GM12878 (cell line): ENCODE measurements at regions not wholly inside any gene's neighbourhood (a gene's known extent, or its start where the extent isn't known, plus 50 kb on each side); places are given as distances from the start of the nearest gene placed in this dataset.

Experiments used
- ATAC-seq: fragments of 200-7000 bp; cut with Tn5 transposase; 3 replicates; pipeline ENCODE4 v1.9.1; 2020; ENCODE audit warnings: mild to moderate bottlenecking, moderate library complexity
- BruUV-seq: library from RNA; stranded (reverse); fragments of 400-500 nt; replicated peaks from 2 replicates; lab custom pipeline; 2021; lab: Mats Ljungman, UMichigan
- CTCF ChIA-PET: fragments of 300-600 bp; sonication (Branson Sonifier 250); formaldehyde crosslinking; extraction: SDS; loops from one replicate; lab custom pipeline; 2021; ENCODE audit warnings: inconsistent platforms; lab: Yijun Ruan, JAX
- POLR2A ChIA-PET: fragments of 350-600 bp; formaldehyde crosslinking; extraction: SDS; loops from one replicate; lab custom pipeline; 2021; ENCODE audit warnings: inconsistent platforms; lab: Charles Lee
- RAD21 ChIA-PET: fragments of 300-600 bp; sonication (Branson Sonifier 250); formaldehyde crosslinking; loops from one replicate; lab custom pipeline; 2023; ENCODE audit warnings: antibody characterized with exemption; ENCODE audit not compliant: unreplicated experiment; lab: Charles Lee
- SMC1A ChIA-PET: fragments of 300-600 bp; sonication (Branson Sonifier 250); formaldehyde crosslinking; loops from one replicate; lab custom pipeline; 2023; ENCODE audit not compliant: unreplicated experiment, uncharacterized antibody; lab: Charles Lee
- DNase-seq: peaks from one replicate; pipeline ENCODE4 v3.0.0-alpha.2; 2011; ENCODE audit warnings: low read depth, low spot score
- FAIRE-seq: peaks from 3 replicates; lab custom pipeline; 2011; peaks lifted over from hg19 to GRCh38; lab: Jason Lieb, UNC
- H2AFZ ChIP-seq: 2 replicates; pipeline ENCODE4 v1.6.0; 2011; ENCODE audit warnings: low read depth, low read length, control low read depth; ENCODE audit not compliant: control insufficient read depth
- H3K27ac ChIP-seq: 2 replicates; pipeline ENCODE4 v1.5.1; 2011; ENCODE audit warnings: control low read depth; ENCODE audit not compliant: control insufficient read depth, insufficient read depth
- H3K27me3 ChIP-seq, 2 experiments: replicated peaks in 1 of 2; 2 replicates each; pipeline versions ENCODE4 v1.6.0 to v1.6.1; 2011; ENCODE audit warnings: low read length in 1 of 2; ENCODE audit not compliant: control insufficient read depth in 2 of 2, insufficient read depth in 2 of 2
- H3K36me3 ChIP-seq, 2 experiments: 2 replicates each; pipeline ENCODE4 v1.5.1; 2011; ENCODE audit warnings: low read length in 1 of 2; ENCODE audit not compliant: control insufficient read depth in 2 of 2, insufficient read depth in 2 of 2
- H3K4me1 ChIP-seq: 2 replicates; pipeline ENCODE4 v1.6.1; 2011; ENCODE audit warnings: mild to moderate bottlenecking, low read length, moderate library complexity, mixed read lengths; ENCODE audit not compliant: control insufficient read depth, insufficient read depth
- H3K4me2 ChIP-seq: 2 replicates; pipeline ENCODE4 v1.6.0; 2011; ENCODE audit warnings: control low read depth; ENCODE audit not compliant: control insufficient read depth, insufficient read depth
- H3K4me3 ChIP-seq: fragments of 200-600 bp; sonication (generic); 2 replicates; pipeline ENCODE4 v1.5.1; 2016
- H3K79me2 ChIP-seq: 2 replicates; pipeline ENCODE4 v1.6.0; 2011; ENCODE audit warnings: low read length; ENCODE audit not compliant: control insufficient read depth, insufficient read depth
- H3K9ac ChIP-seq: 2 replicates; pipeline ENCODE4 v1.8.0; 2011; ENCODE audit warnings: low read length, control low read depth, mixed read lengths; ENCODE audit not compliant: control insufficient read depth, insufficient read depth
- H3K9me3 ChIP-seq: replicated peaks from 3 replicates; pipeline ENCODE4 v1.5.1; 2011; ENCODE audit warnings: mild to moderate bottlenecking, low read length; ENCODE audit not compliant: control insufficient read depth, insufficient read depth
- H4K20me1 ChIP-seq: 2 replicates; pipeline ENCODE4 v1.6.0; 2011; ENCODE audit not compliant: control insufficient read depth, insufficient read depth
- ATF2 ChIP-seq: IDR thresholded peaks from 2 replicates; pipeline ENCODE4 v1.6.1; 2012; ENCODE audit warnings: low read length, inconsistent platforms
- CBFB ChIP-seq: IDR thresholded peaks from 2 replicates; pipeline ENCODE4 v1.6.1; 2016; ENCODE audit warnings: antibody characterized with exemption, low read depth
- CEBPB ChIP-seq, 2 experiments: fragments of 150-350 bp in 1 of 2; IDR thresholded peaks; 2 replicates each; pipeline ENCODE4 v1.6.1; 2012 to 2014; ENCODE audit warnings: low read depth in 2 of 2, low read length in 2 of 2, borderline replicate concordance in 1 of 2, inconsistent platforms in 1 of 2
- CHD2 ChIP-seq: IDR thresholded peaks from 2 replicates; pipeline ENCODE4 v1.6.1; 2011; ENCODE audit warnings: low read depth, low read length, improper control_type of control experiment, borderline replicate concordance
- CREB1 ChIP-seq: IDR thresholded peaks from 2 replicates; pipeline ENCODE4 v1.6.1; 2012; ENCODE audit warnings: low read depth, mild to moderate bottlenecking, inconsistent platforms
- FOXK2 ChIP-seq: fragments of 450-650 bp; IDR thresholded peaks from 2 replicates; pipeline ENCODE4 v1.6.1; 2017; ENCODE audit warnings: mild to moderate bottlenecking, moderate library complexity
- PAX5 ChIP-seq: IDR thresholded peaks from 2 replicates; pipeline ENCODE4 v1.6.1; 2011; ENCODE audit warnings: low read depth, low read length, borderline replicate concordance
- POLR2AphosphoS5 ChIP-seq: IDR thresholded peaks from 2 replicates; pipeline ENCODE4 v1.6.1; 2011; ENCODE audit warnings: mild to moderate bottlenecking, low read length, inconsistent platforms
- RFX5 ChIP-seq: IDR thresholded peaks from 2 replicates; pipeline ENCODE4 v1.6.1; 2011; ENCODE audit warnings: low read depth, low read length, improper control_type of control experiment
- TCF3 ChIP-seq: IDR thresholded peaks from 2 replicates; pipeline ENCODE4 v1.6.1; 2012; ENCODE audit warnings: low read depth, mild to moderate bottlenecking, low read length, borderline replicate concordance; ENCODE audit not compliant: insufficient read depth
- WRNIP1 ChIP-seq: IDR thresholded peaks from 2 replicates; pipeline ENCODE4 v1.6.1; 2011; ENCODE audit warnings: low read depth, low read length, improper control_type of control experiment, borderline replicate concordance
- ZBED1 ChIP-seq: IDR thresholded peaks from 2 replicates; pipeline ENCODE4 v1.6.1; 2016; ENCODE audit warnings: borderline replicate concordance
- ZZZ3 ChIP-seq: IDR thresholded peaks from 2 replicates; pipeline ENCODE4 v1.6.1; 2011; ENCODE audit warnings: low read depth; ENCODE audit not compliant: control insufficient read depth, insufficient read length
- WGBS: methylation state at CpG from one replicate; pipeline ENCODE4 v1.1.6; 2016; ENCODE audit warnings: low lambda C conversion rate; ENCODE audit not compliant: insufficient replicate concordance, insufficient coverage; ENCODE audit errors: missing lambda C conversion rate; 5-methylcytosine and 5-hydroxymethylcytosine counted together
- in situ Hi-C: fragments of 300-500 bp; cut with MboI; formaldehyde crosslinking; loops from 9 replicates; pipeline ENCODE4 v1.14.3; 2018; ENCODE audit warnings: mixed read lengths
- intact Hi-C: fragments of 100-400 bp; cut with micrococcal nuclease; formaldehyde crosslinking; loops from one replicate; pipeline ENCODE4 v1.14.2; 2022; ENCODE audit not compliant: unreplicated experiment

GRCh38 chr16:5427571-5427970 is 330.0 kb upstream of the EEF2KMT start:
- in situ Hi-C loops = no loop called here
- 16% methylated on average over 7 of the region's 7 CpGs for WGBS
- TF ChIP-seq PAX5 = no peak
- TF ChIP-seq CHD2 = no peak
- TF ChIP-seq ATF2 = no peak
- TF ChIP-seq RFX5 = no peak
- TF ChIP-seq CREB1 = no peak
- TF ChIP-seq TCF3 = no peak
- no peak for TF ChIP-seq WRNIP1
- TF ChIP-seq CBFB = no peak
- no peak for TF ChIP-seq FOXK2
- TF ChIP-seq ZBED1 = no peak
- TF ChIP-seq POLR2AphosphoS5 = no peak
- no peak for TF ChIP-seq CEBPB (IDR thresholded peaks at IDR 0.05; ENCODE audit: borderline replicate concordance in 1 of 2, low read depth in 2 of 2, low read length in 2 of 2)
- TF ChIP-seq ZZZ3 = no peak
- TF ChIP-seq, all 136 proteins: peak for 0
- ChIA-PET RAD21 (no interaction called here), POLR2A (no interaction called here), CTCF (no interaction called here), SMC1A (no interaction called here)
- ATAC-seq (no peak), DNase-seq (no peak), FAIRE-seq (no peak)
- Histone ChIP-seq H3K9me3 (no peaks in the 10 kb centered on the region), H3K4me1 (no peaks in the 10 kb centered on the region), H2AFZ (no peak overlapping the region), H3K36me3 (no peaks in the 10 kb centered on the region), H3K27me3 (no peaks in the 10 kb centered on the region), H4K20me1 (no peaks in the 10 kb centered on the region), H3K9ac (no peak overlapping the region), H3K27ac (no peak overlapping the region), H3K79me2 (no peaks in the 10 kb centered on the region), H3K4me3 (no peak overlapping the region), H3K4me2 (no peak overlapping the region)
- no TSS peak for BruUV-seq
- intact Hi-C loops = no loop called here
